ENCODE measurements at regions not wholly inside any gene's neighbourhood (a gene's known extent, or its start where the extent isn't known, plus 50 kb on each side); places are given as distances from the start of the nearest gene placed in this dataset.

- Histone ChIP-seq H3K4me2 (ENCODE audit: low read depth, low read length) (no peak overlapping the region), H3K79me2 (ENCODE audit: low read length) (no peaks in the 10 kb centered on the region), H3K36me3 (replicated peaks; ENCODE audit: insufficient read depth, low read length) (no peaks in the 10 kb centered on the region), H3K4me3 (ENCODE audit: low read length) (no peak overlapping the region), H3K9ac (ENCODE audit: low read length) (no peak overlapping the region), H3K27ac (ENCODE audit: low read length) (no peak overlapping the region), H3K9me2 (replicated peaks; ENCODE audit: insufficient read depth, low read length) (no peaks in the 10 kb centered on the region), H3K9me3 (replicated peaks; ENCODE audit: insufficient read depth, low read length) (no peaks in the 10 kb centered on the region), H3K27me3 (replicated peaks; ENCODE audit: insufficient read depth, low read length) (no peaks in the 10 kb centered on the region), H2AFZ (ENCODE audit: low read length) (no peak overlapping the region), H3F3A (ENCODE audit: insufficient read depth, low read length) (no peaks in the 10 kb centered on the region), H4K20me1 (ENCODE audit: insufficient read depth, low read length) (no peaks in the 10 kb centered on the region), H3K4me1 (ENCODE audit: low read length) (no peaks in the 10 kb centered on the region)
- DNase-seq = no peak
- TF ChIP-seq EZH2phosphoT487 (IDR thresholded peaks at IDR 0.05; ENCODE audit: low read length) (no peak), EZH2 (optimal IDR thresholded peaks at IDR 0.05; ENCODE audit: low read depth, low read length) (no peak)
- TF ChIP-seq, protein P1, sequence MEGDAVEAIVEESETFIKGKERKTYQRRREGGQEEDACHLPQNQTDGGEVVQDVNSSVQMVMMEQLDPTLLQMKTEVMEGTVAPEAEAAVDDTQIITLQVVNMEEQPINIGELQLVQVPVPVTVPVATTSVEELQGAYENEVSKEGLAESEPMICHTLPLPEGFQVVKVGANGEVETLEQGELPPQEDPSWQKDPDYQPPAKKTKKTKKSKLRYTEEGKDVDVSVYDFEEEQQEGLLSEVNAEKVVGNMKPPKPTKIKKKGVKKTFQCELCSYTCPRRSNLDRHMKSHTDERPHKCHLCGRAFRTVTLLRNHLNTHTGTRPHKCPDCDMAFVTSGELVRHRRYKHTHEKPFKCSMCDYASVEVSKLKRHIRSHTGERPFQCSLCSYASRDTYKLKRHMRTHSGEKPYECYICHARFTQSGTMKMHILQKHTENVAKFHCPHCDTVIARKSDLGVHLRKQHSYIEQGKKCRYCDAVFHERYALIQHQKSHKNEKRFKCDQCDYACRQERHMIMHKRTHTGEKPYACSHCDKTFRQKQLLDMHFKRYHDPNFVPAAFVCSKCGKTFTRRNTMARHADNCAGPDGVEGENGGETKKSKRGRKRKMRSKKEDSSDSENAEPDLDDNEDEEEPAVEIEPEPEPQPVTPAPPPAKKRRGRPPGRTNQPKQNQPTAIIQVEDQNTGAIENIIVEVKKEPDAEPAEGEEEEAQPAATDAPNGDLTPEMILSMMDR (IDR thresholded peaks at IDR 0.05; ENCODE audit: low read length) = no peak
Observed at GRCh38 chr5:58202941-58203444, 256.9 kb downstream of the PLK2 start.

DNA sequence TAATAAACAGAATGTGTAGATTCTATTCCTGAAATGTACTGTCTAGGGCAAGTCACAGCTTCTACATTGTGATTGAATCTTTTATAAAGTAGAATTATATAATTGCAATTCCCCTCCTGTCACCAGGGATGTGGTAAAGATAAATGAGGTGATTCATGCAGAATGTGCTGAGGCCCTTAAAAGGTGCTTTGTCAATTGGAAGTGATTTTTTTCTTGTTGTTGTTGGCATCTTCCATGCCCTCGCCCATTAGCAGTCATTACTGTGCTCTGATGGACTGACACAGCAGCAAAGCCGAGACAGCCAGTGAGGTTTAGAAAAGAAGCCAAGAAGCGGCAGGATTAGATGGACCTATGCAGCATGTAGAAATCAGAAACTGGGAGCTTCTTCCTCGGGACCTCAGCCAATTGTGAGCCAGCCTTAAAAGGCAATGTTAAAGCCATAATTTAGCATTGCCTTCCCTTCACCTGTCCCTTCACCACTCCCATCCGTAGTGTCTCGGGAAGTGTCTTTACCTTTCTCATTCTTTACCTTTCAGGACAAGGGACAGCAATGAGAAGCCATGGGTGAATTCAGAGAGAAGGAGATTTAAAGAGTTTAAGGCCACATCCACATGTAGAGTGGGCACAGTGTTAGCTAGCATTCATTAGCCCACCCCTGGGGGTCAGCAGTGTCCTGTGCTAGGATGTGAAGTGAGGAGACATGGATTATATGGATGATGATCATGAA, 257.8 kb downstream of the PLK2 start:
- no peak for DNase-seq
- H3K79me2 ChIP-seq (ENCODE audit: low read length) = no peaks in the 10 kb centered on the region
- H2AFZ ChIP-seq (ENCODE audit: low read length) = no peak overlapping the region
- no peaks in the 10 kb centered on the region for H3K4me1 ChIP-seq (ENCODE audit: low read length)
- H4K20me1 ChIP-seq (ENCODE audit: insufficient read depth, low read length) = no peaks in the 10 kb centered on the region
- H3K4me2 ChIP-seq (ENCODE audit: low read depth, low read length) = no peak overlapping the region
- TF ChIP-seq, protein P1 (IDR thresholded peaks at IDR 0.05; ENCODE audit: low read length) = no peak
- TF ChIP-seq EZH2 (optimal IDR thresholded peaks at IDR 0.05; ENCODE audit: low read depth, low read length) (no peak), EZH2phosphoT487 (IDR thresholded peaks at IDR 0.05; ENCODE audit: low read length) (no peak)
- H3K9me2 ChIP-seq (replicated peaks; ENCODE audit: insufficient read depth, low read length) = no peaks in the 10 kb centered on the region
- no peaks in the 10 kb centered on the region for H3K9me3 ChIP-seq (replicated peaks; ENCODE audit: insufficient read depth, low read length)
- no peak overlapping the region for H3K9ac ChIP-seq (ENCODE audit: low read length)
- no peaks in the 10 kb centered on the region for H3F3A ChIP-seq (ENCODE audit: insufficient read depth, low read length)
- no peaks in the 10 kb centered on the region for H3K27me3 ChIP-seq (replicated peaks; ENCODE audit: insufficient read depth, low read length)
- H3K27ac ChIP-seq (ENCODE audit: low read length) = no peak overlapping the region
- no peak overlapping the region for H3K4me3 ChIP-seq (ENCODE audit: low read length)
- H3K36me3 ChIP-seq (replicated peaks; ENCODE audit: insufficient read depth, low read length) = no peaks in the 10 kb centered on the region

DNA sequence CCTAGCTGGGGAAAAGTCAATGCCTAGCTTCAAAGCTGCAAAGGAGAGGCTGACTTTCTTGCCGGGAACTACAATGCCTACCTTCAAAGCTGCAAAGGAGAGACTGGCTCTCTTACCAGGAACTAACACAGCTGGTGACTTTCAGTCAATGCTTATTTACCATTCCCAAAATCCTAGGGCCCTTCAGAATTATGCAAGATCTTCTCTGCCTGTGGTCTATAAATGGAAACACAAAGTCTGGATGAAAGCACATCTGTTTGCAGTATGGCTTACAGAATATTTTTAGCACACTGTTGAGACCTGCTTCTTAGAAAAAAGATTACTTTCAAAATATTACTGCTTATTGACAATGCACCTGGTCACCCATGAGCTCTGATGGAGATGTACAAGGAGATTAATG, 259.4 kb downstream of the PLK2 start:
- no peak for DNase-seq
- no peak overlapping the region for H3K9ac ChIP-seq (ENCODE audit: low read length)
- H2AFZ ChIP-seq (ENCODE audit: low read length) = no peak overlapping the region
- no peaks in the 10 kb centered on the region for H3K9me3 ChIP-seq (replicated peaks; ENCODE audit: insufficient read depth, low read length)
- H3K4me2 ChIP-seq (ENCODE audit: low read depth, low read length) = no peak overlapping the region
- no peaks in the 10 kb centered on the region for H3K36me3 ChIP-seq (replicated peaks; ENCODE audit: insufficient read depth, low read length)
- TF ChIP-seq, protein P1 (IDR thresholded peaks at IDR 0.05; ENCODE audit: low read length) = no peak
- TF ChIP-seq EZH2 (optimal IDR thresholded peaks at IDR 0.05; ENCODE audit: low read depth, low read length) (no peak), EZH2phosphoT487 (IDR thresholded peaks at IDR 0.05; ENCODE audit: low read length) (no peak)
- H3K79me2 ChIP-seq (ENCODE audit: low read length) = no peaks in the 10 kb centered on the region
- no peak overlapping the region for H3K4me3 ChIP-seq (ENCODE audit: low read length)
- H3K27ac ChIP-seq (ENCODE audit: low read length) = no peak overlapping the region
- no peaks in the 10 kb centered on the region for H3K4me1 ChIP-seq (ENCODE audit: low read length)
- H3K27me3 ChIP-seq (replicated peaks; ENCODE audit: insufficient read depth, low read length) = no peaks in the 10 kb centered on the region
- H3K9me2 ChIP-seq (replicated peaks; ENCODE audit: insufficient read depth, low read length) = no peaks in the 10 kb centered on the region
- no peaks in the 10 kb centered on the region for H4K20me1 ChIP-seq (ENCODE audit: insufficient read depth, low read length)
- H3F3A ChIP-seq (ENCODE audit: insufficient read depth, low read length) = no peaks in the 10 kb centered on the region

All from MM.1S (cell line).